Kidney (tissue), 13 donors: ENCODE measurements at regions not wholly inside any gene's neighbourhood (a gene's known extent, or its start where the extent isn't known, plus 50 kb on each side); places are given as distances from the start of the nearest gene placed in this dataset.

Experiments used
- DNase-seq, 5 donors: peaks; one replicate each; pipeline ENCODE4 v3.0.0-alpha.2; 2013 to 2020
- FAIRE-seq: peaks from 2 replicates; lab custom pipeline; 2012; peaks lifted over from hg19 to GRCh38; lab: Jason Lieb, UNC
- H3K27ac ChIP-seq, 2 donors: one replicate each; pipeline ENCODE4 v1.7.0; 2013; ENCODE audit warnings: low read depth in 2 of 2, low read length in 2 of 2, inconsistent platforms in 1 of 2
- H3K27me3 ChIP-seq: one replicate; pipeline ENCODE4 v1.7.1; 2013; ENCODE audit warnings: low read length, inconsistent platforms; ENCODE audit not compliant: control insufficient read depth, insufficient read depth
- H3K36me3 ChIP-seq, 3 donors: one replicate each; pipeline versions ENCODE4 v1.7.0 to v1.7.1; 2013; ENCODE audit warnings: low read length in 3 of 3, control low read depth in 1 of 3, inconsistent platforms in 1 of 3; ENCODE audit not compliant: insufficient read depth in 3 of 3, control insufficient read depth in 2 of 3
- H3K4me1 ChIP-seq, 3 donors: one replicate each; pipeline versions ENCODE4 v1.7.0 to v1.7.1; 2013; ENCODE audit warnings: low read length in 3 of 3, inconsistent platforms in 1 of 3, low read depth in 1 of 3; ENCODE audit not compliant: control insufficient read depth in 2 of 3, insufficient read depth in 2 of 3
- H3K4me3 ChIP-seq, 3 donors: one replicate each; pipeline versions ENCODE4 v1.7.0 to v1.8.1; 2013; ENCODE audit warnings: low read length in 3 of 3, control low read depth in 1 of 3, inconsistent platforms in 1 of 3
- H3K9ac ChIP-seq, 3 donors: one replicate each; pipeline versions ENCODE4 v1.7.0 to v1.7.1; 2013; ENCODE audit warnings: low read length in 3 of 3, control low read depth in 1 of 3, inconsistent platforms in 1 of 3
- H3K9me3 ChIP-seq, 3 donors: one replicate each; pipeline versions ENCODE4 v1.7.0 to v1.7.1; 2013; ENCODE audit warnings: low read length in 3 of 3, control low read depth in 1 of 3, inconsistent platforms in 1 of 3; ENCODE audit not compliant: control insufficient read depth in 2 of 3, insufficient read depth in 1 of 3
- CTCF ChIP-seq: IDR thresholded peaks from 3 replicates; pipeline ENCODE4 v1.5.1; 2012; ENCODE audit warnings: mild to moderate bottlenecking, moderate library complexity, borderline replicate concordance; ENCODE audit not compliant: insufficient read depth; ENCODE audit errors: extremely low read depth
- intact Hi-C: fragments of 100-400 bp; cut with DNase I; formaldehyde crosslinking; loops from one replicate; pipeline ENCODE4 v1.11.1; 2022
- donor health status: control.
- donor health status: control.
- donor health status: control.
- donor health status: control.
- donor health status: control.
- donor health status: DM: yes; HTN: yes; CAD: no.
- donor health status: Normal renal cell carcinoma (clear cell type).

DNA sequence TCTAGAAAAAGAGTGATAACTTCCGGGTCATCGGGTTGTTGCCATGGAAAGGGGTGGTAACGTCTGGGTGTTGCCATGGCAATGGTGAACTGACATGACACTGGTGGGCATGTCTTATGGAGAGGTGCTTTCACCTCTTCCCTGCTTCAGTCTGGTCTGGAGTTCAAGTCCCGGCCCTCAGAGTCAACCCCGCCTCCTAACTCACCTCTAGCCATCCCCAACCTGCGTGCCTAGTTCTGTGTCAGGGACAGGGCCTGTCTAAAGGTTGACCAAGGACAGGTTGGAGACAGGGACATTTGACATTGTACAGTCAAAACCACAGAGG lies 96.0 kb downstream of the LSM3 start:
- no peaks in the 10 kb centered on the region for H3K27me3 ChIP-seq
- intact Hi-C loops: no loop called here
- FAIRE-seq (no peak), DNase-seq (no peak)
- H3K9ac ChIP-seq: no peak overlapping the region
- H3K27ac ChIP-seq: no peak overlapping the region
- H3K9me3 ChIP-seq: no peaks in the 10 kb centered on the region
- no peaks in the 10 kb centered on the region for H3K36me3 ChIP-seq
- H3K4me1 ChIP-seq: no peaks in the 10 kb centered on the region
- no peak for TF ChIP-seq CTCF
- H3K4me3 ChIP-seq: no peak overlapping the region

DNA sequence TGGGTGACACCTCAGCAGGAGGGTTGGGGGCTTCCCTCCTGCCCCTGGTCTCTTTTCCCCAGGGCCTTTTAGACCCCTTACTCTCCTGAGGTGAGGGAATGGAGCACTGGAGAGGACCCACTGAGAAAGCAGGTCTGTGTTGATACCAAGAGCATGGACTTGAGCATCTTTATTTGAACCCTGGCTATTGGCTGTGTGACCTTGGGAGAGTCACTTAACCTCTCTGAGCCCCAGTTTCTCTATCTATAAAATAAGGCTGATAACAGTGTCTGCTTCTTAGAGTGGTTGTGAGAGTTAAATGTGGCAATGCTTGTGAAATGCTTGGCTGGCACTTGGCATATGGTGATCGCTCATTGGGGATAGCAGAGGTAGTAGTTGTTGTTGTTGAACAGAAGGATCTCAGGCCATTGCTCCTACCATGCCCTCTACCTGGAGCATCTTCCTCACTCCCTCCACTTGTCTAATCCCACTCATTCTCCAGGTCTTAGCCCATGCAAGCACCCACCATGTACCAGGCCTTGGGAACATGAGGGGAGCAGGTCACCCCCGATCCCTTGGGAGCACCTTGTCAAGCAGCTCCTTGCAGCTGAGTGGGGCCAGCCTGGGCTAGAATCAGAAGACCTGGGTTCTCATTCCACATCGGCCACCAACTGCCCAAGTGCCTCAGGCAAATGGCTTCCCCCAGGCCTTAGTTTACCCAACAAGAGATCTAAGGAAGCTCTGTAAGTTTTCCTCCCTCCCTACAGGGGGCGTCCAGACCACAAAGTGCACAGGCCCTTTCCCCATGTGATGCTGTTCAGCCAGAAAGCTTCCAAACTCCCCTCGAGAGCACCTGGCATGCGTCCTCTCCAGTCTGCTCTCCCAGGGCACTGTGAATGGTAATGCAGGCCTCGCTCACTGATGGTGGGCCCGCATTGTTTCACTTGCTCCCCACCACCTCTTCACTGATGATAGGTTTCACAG lies 96.7 kb downstream of the LSM3 start:
- no peak for DNase-seq
- intact Hi-C loops: no loop called here

GRCh38 chr3:14275962-14276909 lies 97.6 kb downstream of the LSM3 start:
- H3K27me3 ChIP-seq: no peaks in the 10 kb centered on the region
- TF ChIP-seq CTCF: no peak
- no peak overlapping the region for H3K4me3 ChIP-seq
- FAIRE-seq (no peak), DNase-seq (no peak)
- intact Hi-C loops: no loop called here
- no peaks in the 10 kb centered on the region for H3K9me3 ChIP-seq
- no peaks in the 10 kb centered on the region for H3K36me3 ChIP-seq
- no peaks in the 10 kb centered on the region for H3K4me1 ChIP-seq
- no peak overlapping the region for H3K27ac ChIP-seq
- H3K9ac ChIP-seq: no peak overlapping the region

More for the DNA sequence above, 96.7 kb downstream of the LSM3 start:
- no peaks in the 10 kb centered on the region for H3K9me3 ChIP-seq
- no peak overlapping the region for H3K9ac ChIP-seq
- H3K27me3 ChIP-seq: no peaks in the 10 kb centered on the region
- no peak for TF ChIP-seq CTCF
- H3K4me3 ChIP-seq: no peak overlapping the region
- FAIRE-seq: no peak
- H3K36me3 ChIP-seq: no peaks in the 10 kb centered on the region
- no peak overlapping the region for H3K27ac ChIP-seq
- H3K4me1 ChIP-seq: no peaks in the 10 kb centered on the region
